HG03103 (cell line): ENCODE measurements at regions not wholly inside any gene's neighbourhood (a gene's known extent, or its start where the extent isn't known, plus 50 kb on each side); places are given as distances from the start of the nearest gene placed in this dataset.
"Not testable (repeated sequence)": the region's sequence is repeated elsewhere in the genome, so short reads cannot be mapped to it uniquely, and the experiment has no call there.

Experiments used
- ATAC-seq: cut with Tn5 transposase; IDR thresholded peaks from one replicate; pipeline ENCODE4 v1.9.1; 2021; ENCODE audit warnings: low read depth; ENCODE audit not compliant: unreplicated experiment

GRCh38 chr3:124351430-124352148, 359.7 kb upstream of the ROPN1 start:
- ATAC-seq: no peak

GRCh38 chr3:124352149-124352539, 360.2 kb upstream of the ROPN1 start:
- ATAC-seq: no peak

GRCh38 chr3:124353691-124354090, 361.8 kb upstream of the ROPN1 start:
- ATAC-seq: no peak

GRCh38 chr3:124354150-124354549, 362.2 kb upstream of the ROPN1 start:
- ATAC-seq: no peak

DNA sequence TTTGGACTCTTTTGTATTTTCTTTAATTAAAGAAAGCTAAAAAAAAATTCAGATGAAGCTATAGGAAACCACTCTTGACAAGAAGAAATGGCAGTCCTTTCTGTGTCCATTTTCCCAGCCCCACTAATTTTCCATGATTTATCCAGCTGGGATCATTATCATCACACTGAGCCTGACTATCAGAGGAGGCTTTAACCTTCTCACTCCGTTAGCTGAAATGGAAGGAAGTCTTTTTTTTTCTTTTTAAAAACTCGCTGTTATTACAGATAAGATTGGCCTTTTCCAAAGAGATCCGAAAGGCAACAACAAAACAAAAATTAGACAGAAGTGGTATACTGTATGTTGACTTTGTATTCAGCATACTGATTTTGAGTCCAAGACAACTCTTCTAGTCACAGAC, 366.2 kb upstream of the ROPN1 start:
- ATAC-seq: no peak

DNA sequence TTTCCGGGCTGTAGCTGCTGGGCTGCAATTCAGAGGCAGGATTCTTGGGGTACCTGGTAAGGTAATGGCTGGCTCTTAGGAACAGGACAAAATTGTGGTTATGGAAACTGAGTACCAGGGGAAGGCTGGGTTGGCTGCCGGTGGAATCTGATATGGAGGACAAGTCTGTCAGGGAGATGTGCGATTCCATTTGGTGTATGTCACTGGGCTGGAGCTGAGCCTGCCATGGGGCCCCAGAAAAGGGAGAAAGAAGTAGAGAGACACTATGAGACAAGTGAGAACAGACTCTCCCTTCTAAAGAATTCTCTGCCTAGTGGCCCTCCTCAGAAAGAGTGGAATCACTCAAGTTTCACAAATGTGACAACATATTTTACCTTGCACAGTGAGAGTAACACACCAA, 368.2 kb upstream of the ROPN1 start:
- ATAC-seq: no peak

- ATAC-seq: no peak
Measured at GRCh38 chr3:124360563-124360962, 368.6 kb upstream of the ROPN1 start.

DNA sequence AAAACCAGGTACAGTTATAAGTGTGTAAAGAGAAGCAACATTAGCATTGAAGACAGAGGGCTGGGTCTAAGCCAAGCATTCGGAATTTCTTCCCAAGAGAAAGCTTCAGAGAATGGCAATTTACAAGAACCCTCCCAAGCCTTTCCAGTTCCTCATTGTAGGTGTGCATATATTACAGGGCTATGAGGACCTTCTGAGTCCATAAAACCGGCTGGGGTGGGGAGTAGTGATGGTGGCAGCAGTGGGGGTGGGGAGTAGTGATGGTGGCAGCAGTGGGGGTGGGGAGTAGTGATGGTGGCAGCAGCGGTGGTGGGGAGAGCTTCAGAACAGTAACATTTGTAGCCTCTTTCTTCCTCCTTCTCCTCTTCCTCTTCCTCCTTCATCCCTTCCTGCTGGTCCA, 368.7 kb upstream of the UMPS start:
- no peak for ATAC-seq

DNA sequence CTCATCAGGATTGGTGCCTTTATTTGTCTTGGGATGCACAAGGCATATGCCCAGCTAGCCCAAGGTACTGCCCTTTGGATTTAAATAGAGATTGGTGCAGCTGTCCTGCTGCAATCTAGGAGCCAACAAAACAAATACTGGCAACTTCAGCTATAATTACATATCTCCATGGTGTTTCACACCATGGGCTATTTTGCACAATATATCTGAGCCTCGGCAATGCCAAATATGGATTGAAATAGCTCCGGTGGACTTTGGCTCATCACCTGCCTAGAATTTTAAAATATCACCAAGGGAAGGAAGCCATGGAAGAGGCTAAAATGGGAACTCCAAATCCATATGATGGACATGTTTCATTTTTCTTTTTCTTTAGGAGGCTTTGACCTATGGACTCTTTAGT, 367.8 kb upstream of the UMPS start:
- no peak for ATAC-seq

DNA sequence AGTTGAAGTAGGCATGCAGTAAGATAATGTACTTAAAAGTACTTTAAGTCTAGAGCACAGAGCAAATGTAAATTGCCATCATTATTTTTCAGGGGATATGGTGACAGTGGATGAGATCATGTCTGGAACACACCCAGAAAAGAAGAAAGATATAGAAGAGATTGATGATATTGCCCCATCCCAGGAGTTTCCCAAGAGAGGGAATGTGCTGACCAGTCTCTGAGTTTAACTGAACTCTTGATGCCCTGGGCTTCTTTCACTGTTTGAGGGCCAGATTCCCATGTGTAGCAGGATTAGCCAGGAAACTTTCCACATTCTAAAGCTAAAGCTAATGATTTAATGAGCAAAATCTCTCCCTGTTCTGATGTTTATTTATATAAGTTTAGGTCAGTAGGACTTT, 366.8 kb upstream of the UMPS start:
- ATAC-seq: no peak

DNA sequence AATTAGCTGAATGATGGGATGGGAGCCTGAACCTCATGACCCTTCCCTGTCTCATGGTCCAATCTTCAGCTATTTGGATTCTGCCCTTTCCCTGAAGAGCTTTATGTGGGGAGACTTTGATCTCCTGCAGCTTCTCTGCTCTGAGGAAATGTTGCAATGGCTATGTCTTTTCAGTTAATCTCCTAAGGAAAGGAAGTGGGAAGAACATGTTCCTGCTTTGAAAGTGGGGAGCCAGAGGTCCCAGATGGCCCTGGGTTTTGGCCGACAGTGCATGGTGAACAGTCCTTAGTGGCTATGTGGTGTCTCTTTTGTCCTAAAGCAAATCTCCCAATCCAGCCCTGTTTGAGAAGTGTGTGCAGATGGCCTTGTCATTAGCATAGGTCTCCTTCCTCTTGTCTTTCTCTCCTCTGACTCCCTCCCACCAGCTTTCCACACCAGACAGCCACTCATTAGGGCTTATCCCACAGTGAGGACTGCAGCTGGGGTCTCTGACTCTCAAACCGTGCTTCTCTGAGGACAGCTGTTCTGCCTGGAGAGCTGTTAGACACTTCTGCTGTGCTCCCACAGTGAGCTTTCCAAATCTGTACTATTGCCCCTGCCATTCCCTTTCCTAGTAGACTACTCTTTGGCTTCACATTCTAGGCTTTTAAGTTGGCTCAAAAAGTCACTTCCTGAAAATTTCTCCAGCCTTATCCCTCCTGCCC, 365.8 kb upstream of the UMPS start:
- ATAC-seq: no peak

- ATAC-seq: not testable (repeated sequence)
Measured at GRCh38 chr3:124366655-124367054, 363.6 kb upstream of the UMPS start.

GRCh38 chr3:124372775-124373174, 357.5 kb upstream of the UMPS start:
- ATAC-seq: no peak

GRCh38 chr3:124373524-124373923, 356.7 kb upstream of the UMPS start:
- peak; percentile 52 for ATAC-seq

DNA sequence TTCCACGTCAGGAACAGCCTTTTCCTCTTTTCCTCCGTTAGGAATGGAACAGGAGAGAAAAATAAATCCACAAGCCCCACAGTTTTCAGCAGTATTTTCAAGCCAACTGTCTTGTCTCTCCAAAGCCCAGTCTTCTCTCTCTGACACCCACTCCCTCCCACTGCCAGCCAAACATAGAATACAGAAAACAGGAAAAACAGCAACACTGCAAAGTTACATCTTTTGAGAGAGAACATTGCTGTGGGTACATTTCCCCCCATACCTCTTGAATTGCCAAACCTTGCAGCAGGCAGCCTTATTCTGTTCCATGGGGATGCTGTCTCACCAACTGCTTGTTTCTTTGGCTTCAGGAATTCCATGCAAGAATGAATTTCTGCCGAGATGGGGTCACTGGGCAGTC, 355.7 kb upstream of the UMPS start:
- ATAC-seq: no peak

DNA sequence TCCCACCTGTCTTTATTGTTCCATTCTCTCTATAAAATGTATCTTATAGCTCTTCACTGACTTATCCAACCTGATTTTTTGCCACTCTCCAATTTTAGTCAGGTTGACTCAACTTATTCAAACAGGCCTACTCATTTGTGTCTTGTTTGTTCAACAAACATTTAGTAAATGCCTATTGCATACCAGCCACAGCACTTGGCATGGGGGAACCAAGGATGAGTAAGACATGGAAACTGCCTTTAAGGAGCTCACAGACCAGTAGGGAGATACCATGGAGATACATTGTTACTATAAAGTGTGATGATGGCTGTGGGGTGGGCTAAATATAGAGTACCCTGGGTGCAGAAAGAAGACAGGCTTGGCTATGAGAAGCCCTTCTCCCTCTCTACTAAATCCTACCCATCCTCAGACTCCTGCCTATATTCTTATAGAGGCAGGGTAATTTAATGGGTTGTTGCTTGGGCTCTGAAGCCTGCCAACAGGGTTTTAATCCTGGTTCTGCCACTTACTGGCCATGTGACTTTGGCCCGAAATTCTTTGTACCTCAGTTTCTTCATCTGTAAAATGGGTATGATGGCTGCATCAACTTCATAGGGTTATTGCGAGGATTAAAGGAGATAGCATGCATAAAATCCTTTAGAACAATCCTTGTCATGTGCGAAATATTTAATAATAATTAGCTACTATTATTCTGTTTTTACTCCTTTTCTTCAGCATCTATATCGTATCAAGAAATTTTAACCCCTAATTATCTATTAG, 348.5 kb upstream of the UMPS start:
- no peak for ATAC-seq

DNA sequence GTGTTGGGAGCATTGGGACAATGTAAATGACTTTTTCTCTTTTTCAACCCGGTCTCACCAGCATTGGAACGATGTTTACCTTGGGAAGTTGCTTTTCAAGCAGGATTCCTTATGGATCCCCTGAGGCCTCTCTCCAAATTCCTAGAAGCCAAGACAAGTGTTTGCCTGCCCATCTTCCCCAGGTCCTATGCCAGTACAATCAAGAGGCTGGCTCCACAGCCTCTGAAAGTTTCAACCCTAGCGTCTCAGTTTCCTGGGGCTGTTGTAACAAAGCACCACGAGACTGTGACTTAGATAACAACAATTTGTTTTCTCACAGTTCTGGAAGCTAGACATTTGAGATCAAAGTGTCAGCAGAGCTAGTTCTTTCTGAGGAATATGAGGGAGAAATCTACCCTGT, 347.2 kb upstream of the UMPS start:
- ATAC-seq: no peak

GRCh38 chr3:124383846-124384466, 346.3 kb upstream of the UMPS start:
- ATAC-seq: no peak

DNA sequence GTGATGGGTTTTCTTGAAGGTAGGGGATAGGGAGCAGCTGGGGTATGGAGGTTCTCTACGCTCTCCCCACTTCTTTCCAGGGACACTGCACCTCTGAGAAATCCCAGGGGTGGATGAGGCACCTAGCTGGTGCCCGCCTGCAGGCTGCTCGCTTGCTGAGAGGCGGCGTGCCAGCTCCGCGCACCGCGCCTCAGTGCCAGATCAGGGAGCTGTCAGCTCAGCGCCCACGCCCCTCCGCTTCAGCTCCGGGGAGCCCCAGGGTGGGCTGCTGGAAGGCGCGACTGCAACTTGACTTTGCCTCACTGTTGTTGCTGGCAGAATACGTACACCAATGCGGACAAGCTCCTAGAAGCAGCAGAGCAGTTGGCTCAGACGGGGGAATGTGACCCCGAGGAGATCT, 345.7 kb upstream of the UMPS start:
- no peak for ATAC-seq

DNA sequence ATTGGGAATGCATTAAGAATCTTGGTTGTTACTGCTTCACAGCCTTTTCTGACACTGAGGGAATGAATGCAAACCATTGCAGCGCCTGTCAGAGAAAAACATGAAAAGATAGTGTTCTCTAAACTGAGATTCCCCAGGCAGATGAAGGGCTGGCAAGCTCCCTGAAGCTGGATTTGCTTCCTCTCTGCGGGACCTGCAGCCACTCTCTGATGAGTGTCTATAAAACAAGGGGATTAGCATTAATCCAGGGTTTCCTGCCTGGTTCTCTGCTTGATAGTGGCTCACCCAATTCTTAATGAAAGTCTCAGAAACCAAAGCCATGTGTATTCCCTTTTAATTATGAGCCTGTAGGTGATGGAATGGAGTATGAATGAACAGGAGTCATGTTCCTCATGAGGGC, 344.3 kb upstream of the UMPS start:
- no peak for ATAC-seq

GRCh38 chr3:124386996-124387595, 343.2 kb upstream of the UMPS start:
- no peak for ATAC-seq
